ENCODE measurements at regions not wholly inside any gene's neighbourhood (a gene's known extent, or its start where the extent isn't known, plus 50 kb on each side); places are given as distances from the start of the nearest gene placed in this dataset.

DNA sequence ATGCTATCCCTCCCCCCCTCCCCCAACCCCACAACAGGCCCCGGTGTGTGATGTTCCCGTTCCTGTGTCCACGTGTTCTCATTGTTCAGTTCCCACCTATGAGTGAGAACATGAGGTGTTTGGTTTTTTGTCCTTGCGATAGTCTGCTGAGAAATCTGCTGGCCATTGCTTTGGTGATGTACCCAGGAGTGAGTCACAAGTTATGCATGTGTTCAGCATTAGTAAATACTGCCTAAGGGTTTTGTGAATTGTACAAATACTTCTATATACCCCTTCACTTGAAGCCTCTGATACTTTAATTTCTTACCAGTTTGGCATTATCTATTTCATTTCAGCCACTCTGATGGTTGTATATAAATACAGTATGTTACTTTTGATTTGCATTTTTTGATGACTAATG lies 711.3 kb upstream of the GJE1 start:
- intact Hi-C loops (cut with micrococcal nuclease) (no loop called here), in situ Hi-C loops (cut with MboI) (no loop called here)
- 0% methylated on average over 2 of the region's 4 CpGs for WGBS (ENCODE audit: insufficient coverage, low coverage, missing lambda C conversion rate)
- Histone ChIP-seq H3K9ac (ENCODE audit: insufficient read depth in 1 of 2, low read depth in 2 of 2, low read length in 2 of 2) (no peak overlapping the region), H3K4me1 (replicated peaks in 1 of 2; ENCODE audit: control insufficient read depth in 2 of 2, insufficient read depth in 2 of 2, low read length in 2 of 2) (no peaks in the 10 kb centered on the region), H3K27me3 (ENCODE audit: control insufficient read depth in 2 of 2, insufficient read depth in 2 of 2, low read length in 2 of 2) (no peaks in the 10 kb centered on the region), H2AFZ (ENCODE audit: low read depth, low read length) (no peak overlapping the region), H3K4me2 (ENCODE audit: insufficient read depth, low read length) (no peak overlapping the region), H3K27ac (ENCODE audit: extremely low read depth, low read depth, low read length) (no peak overlapping the region), H3K79me2 (ENCODE audit: control insufficient read depth, insufficient read depth, low read length) (no peaks in the 10 kb centered on the region), H3K9me3 (replicated peaks; ENCODE audit: control insufficient read depth, insufficient read depth, low read depth, low read length) (no peaks in the 10 kb centered on the region), H3K9me1 (ENCODE audit: control insufficient read depth, insufficient read depth, low read length) (no peaks in the 10 kb centered on the region), H4K20me1 (replicated peaks; ENCODE audit: control insufficient read depth, insufficient read depth, low read length) (no peaks in the 10 kb centered on the region), H3K4me3 (no peak overlapping the region), H3K36me3 (ENCODE audit: control insufficient read depth, insufficient read depth, low read length) (no peaks in the 10 kb centered on the region)
- no peak for DNase-seq (ENCODE audit: extremely low read depth in 1 of 4, low spot score in 3 of 4)
- no peak for FAIRE-seq
- BruUV-seq (replicated peaks), result no TSS peak
- ChIA-PET POLR2A (no interaction called here), CTCF (ENCODE audit: low intra/inter-chr PET ratio) (no interaction called here)
- no peak for TF ChIP-seq HDAC1 (IDR thresholded peaks at IDR 0.05)
- TF ChIP-seq, protein P1, sequence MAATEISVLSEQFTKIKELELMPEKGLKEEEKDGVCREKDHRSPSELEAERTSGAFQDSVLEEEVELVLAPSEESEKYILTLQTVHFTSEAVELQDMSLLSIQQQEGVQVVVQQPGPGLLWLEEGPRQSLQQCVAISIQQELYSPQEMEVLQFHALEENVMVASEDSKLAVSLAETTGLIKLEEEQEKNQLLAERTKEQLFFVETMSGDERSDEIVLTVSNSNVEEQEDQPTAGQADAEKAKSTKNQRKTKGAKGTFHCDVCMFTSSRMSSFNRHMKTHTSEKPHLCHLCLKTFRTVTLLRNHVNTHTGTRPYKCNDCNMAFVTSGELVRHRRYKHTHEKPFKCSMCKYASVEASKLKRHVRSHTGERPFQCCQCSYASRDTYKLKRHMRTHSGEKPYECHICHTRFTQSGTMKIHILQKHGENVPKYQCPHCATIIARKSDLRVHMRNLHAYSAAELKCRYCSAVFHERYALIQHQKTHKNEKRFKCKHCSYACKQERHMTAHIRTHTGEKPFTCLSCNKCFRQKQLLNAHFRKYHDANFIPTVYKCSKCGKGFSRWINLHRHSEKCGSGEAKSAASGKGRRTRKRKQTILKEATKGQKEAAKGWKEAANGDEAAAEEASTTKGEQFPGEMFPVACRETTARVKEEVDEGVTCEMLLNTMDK (IDR thresholded peaks at IDR 0.05; ENCODE audit: borderline replicate concordance, insufficient read depth, low read depth, low read length, poor library complexity, severe bottlenecking), result no peak
- no peak for TF ChIP-seq ZNF507 (tag; conservative IDR thresholded peaks at IDR 0.05)
- no peak for TF ChIP-seq ZBTB17 (CRISPR knock-in tag; IDR thresholded peaks at IDR 0.05)
- TF ChIP-seq CHD2 (IDR thresholded peaks at IDR 0.05; ENCODE audit: low read depth, low read length), result no peak
- no peak for TF ChIP-seq FOSL1 (tag; conservative IDR thresholded peaks at IDR 0.05)
- TF ChIP-seq, protein P2, sequence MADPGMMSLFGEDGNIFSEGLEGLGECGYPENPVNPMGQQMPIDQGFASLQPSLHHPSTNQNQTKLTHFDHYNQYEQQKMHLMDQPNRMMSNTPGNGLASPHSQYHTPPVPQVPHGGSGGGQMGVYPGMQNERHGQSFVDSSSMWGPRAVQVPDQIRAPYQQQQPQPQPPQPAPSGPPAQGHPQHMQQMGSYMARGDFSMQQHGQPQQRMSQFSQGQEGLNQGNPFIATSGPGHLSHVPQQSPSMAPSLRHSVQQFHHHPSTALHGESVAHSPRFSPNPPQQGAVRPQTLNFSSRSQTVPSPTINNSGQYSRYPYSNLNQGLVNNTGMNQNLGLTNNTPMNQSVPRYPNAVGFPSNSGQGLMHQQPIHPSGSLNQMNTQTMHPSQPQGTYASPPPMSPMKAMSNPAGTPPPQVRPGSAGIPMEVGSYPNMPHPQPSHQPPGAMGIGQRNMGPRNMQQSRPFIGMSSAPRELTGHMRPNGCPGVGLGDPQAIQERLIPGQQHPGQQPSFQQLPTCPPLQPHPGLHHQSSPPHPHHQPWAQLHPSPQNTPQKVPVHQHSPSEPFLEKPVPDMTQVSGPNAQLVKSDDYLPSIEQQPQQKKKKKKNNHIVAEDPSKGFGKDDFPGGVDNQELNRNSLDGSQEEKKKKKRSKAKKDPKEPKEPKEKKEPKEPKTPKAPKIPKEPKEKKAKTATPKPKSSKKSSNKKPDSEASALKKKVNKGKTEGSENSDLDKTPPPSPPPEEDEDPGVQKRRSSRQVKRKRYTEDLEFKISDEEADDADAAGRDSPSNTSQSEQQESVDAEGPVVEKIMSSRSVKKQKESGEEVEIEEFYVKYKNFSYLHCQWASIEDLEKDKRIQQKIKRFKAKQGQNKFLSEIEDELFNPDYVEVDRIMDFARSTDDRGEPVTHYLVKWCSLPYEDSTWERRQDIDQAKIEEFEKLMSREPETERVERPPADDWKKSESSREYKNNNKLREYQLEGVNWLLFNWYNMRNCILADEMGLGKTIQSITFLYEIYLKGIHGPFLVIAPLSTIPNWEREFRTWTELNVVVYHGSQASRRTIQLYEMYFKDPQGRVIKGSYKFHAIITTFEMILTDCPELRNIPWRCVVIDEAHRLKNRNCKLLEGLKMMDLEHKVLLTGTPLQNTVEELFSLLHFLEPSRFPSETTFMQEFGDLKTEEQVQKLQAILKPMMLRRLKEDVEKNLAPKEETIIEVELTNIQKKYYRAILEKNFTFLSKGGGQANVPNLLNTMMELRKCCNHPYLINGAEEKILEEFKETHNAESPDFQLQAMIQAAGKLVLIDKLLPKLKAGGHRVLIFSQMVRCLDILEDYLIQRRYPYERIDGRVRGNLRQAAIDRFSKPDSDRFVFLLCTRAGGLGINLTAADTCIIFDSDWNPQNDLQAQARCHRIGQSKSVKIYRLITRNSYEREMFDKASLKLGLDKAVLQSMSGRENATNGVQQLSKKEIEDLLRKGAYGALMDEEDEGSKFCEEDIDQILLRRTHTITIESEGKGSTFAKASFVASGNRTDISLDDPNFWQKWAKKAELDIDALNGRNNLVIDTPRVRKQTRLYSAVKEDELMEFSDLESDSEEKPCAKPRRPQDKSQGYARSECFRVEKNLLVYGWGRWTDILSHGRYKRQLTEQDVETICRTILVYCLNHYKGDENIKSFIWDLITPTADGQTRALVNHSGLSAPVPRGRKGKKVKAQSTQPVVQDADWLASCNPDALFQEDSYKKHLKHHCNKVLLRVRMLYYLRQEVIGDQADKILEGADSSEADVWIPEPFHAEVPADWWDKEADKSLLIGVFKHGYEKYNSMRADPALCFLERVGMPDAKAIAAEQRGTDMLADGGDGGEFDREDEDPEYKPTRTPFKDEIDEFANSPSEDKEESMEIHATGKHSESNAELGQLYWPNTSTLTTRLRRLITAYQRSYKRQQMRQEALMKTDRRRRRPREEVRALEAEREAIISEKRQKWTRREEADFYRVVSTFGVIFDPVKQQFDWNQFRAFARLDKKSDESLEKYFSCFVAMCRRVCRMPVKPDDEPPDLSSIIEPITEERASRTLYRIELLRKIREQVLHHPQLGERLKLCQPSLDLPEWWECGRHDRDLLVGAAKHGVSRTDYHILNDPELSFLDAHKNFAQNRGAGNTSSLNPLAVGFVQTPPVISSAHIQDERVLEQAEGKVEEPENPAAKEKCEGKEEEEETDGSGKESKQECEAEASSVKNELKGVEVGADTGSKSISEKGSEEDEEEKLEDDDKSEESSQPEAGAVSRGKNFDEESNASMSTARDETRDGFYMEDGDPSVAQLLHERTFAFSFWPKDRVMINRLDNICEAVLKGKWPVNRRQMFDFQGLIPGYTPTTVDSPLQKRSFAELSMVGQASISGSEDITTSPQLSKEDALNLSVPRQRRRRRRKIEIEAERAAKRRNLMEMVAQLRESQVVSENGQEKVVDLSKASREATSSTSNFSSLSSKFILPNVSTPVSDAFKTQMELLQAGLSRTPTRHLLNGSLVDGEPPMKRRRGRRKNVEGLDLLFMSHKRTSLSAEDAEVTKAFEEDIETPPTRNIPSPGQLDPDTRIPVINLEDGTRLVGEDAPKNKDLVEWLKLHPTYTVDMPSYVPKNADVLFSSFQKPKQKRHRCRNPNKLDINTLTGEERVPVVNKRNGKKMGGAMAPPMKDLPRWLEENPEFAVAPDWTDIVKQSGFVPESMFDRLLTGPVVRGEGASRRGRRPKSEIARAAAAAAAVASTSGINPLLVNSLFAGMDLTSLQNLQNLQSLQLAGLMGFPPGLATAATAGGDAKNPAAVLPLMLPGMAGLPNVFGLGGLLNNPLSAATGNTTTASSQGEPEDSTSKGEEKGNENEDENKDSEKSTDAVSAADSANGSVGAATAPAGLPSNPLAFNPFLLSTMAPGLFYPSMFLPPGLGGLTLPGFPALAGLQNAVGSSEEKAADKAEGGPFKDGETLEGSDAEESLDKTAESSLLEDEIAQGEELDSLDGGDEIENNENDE (IDR thresholded peaks at IDR 0.05; ENCODE audit: low read depth, low read length), result no peak
- TF ChIP-seq RFX5 (IDR thresholded peaks at IDR 0.05; ENCODE audit: low read depth, low read length), result no peak
- TF ChIP-seq ERF (CRISPR knock-in tag; IDR thresholded peaks at IDR 0.05), result no peak
- ATAC-seq, result no peak

Measured in K562 (cell line).